GM23248 (cell line): ENCODE measurements at regions not wholly inside any gene's neighbourhood (a gene's known extent, or its start where the extent isn't known, plus 50 kb on each side); places are given as distances from the start of the nearest gene placed in this dataset.

Experiments
- DNase-seq: peaks from one replicate; pipeline ENCODE4 v3.0.0-alpha.2; 2015
- H2AFZ ChIP-seq: fragments of 200-600 bp; sonication (generic); 2 replicates; pipeline ENCODE4 v1.6.1; 2016; ENCODE audit warnings: antibody characterized with exemption
- H3F3A ChIP-seq: fragments of 200-600 bp; sonication (generic); 2 replicates; pipeline ENCODE4 v1.6.1; 2016; ENCODE audit warnings: mild to moderate bottlenecking, antibody characterized with exemption, mixed run types; ENCODE audit not compliant: insufficient read depth
- H3K27ac ChIP-seq: fragments of 200-600 bp; sonication (generic); 2 replicates; pipeline ENCODE4 v1.5.1; 2016; ENCODE audit warnings: mild to moderate bottlenecking
- H3K27me3 ChIP-seq: fragments of 200-600 bp; sonication (generic); replicated peaks from 2 replicates; pipeline ENCODE4 v1.6.1; 2016; ENCODE audit warnings: mild to moderate bottlenecking; ENCODE audit not compliant: insufficient read depth
- H3K36me3 ChIP-seq: fragments of 200-600 bp; sonication (generic); 2 replicates; pipeline ENCODE4 v1.6.1; 2016; ENCODE audit warnings: low read depth, mild to moderate bottlenecking
- H3K4me1 ChIP-seq: fragments of 200-600 bp; sonication (generic); 2 replicates; pipeline ENCODE4 v1.6.1; 2016; ENCODE audit warnings: mild to moderate bottlenecking; ENCODE audit not compliant: insufficient read depth
- H3K4me2 ChIP-seq: fragments of 200-600 bp; sonication (generic); one replicate; pipeline ENCODE4 v1.6.1; 2016; ENCODE audit warnings: mild to moderate bottlenecking; ENCODE audit not compliant: unreplicated experiment
- H3K4me3 ChIP-seq: fragments of 200-600 bp; sonication (generic); 2 replicates; pipeline ENCODE4 v1.5.1; 2016; ENCODE audit warnings: mild to moderate bottlenecking
- H3K79me2 ChIP-seq: fragments of 200-600 bp; sonication (generic); 2 replicates; pipeline ENCODE4 v1.6.1; 2016; ENCODE audit warnings: mild to moderate bottlenecking; ENCODE audit not compliant: insufficient read depth
- H3K9ac ChIP-seq: fragments of 200-600 bp; sonication (generic); 2 replicates; pipeline ENCODE4 v1.6.1; 2016; ENCODE audit warnings: mild to moderate bottlenecking
- H3K9me2 ChIP-seq: fragments of 200-600 bp; sonication (generic); 2 replicates; pipeline ENCODE4 v1.6.1; 2016; ENCODE audit warnings: mixed run types, mild to moderate bottlenecking, moderate library complexity; ENCODE audit not compliant: insufficient read depth
- H3K9me3 ChIP-seq: fragments of 200-600 bp; sonication (generic); one replicate; pipeline ENCODE4 v1.6.1; 2017; ENCODE audit warnings: low read depth
- H4K20me1 ChIP-seq: fragments of 200-600 bp; sonication (generic); 2 replicates; pipeline ENCODE4 v1.6.0; 2016; ENCODE audit not compliant: insufficient read depth
- EZH2 ChIP-seq: fragments of 200-600 bp; sonication (generic); IDR thresholded peaks from 2 replicates; pipeline ENCODE4 v1.6.1; 2018; ENCODE audit warnings: antibody characterized with exemption, mild to moderate bottlenecking; ENCODE audit not compliant: insufficient read depth, poor library complexity, severe bottlenecking
- EZH2phosphoT487 ChIP-seq: fragments of 200-600 bp; sonication (generic); IDR thresholded peaks from 2 replicates; pipeline ENCODE4 v1.6.1; 2018; ENCODE audit warnings: antibody characterized with exemption, moderate library complexity, mild to moderate bottlenecking, low read depth; ENCODE audit not compliant: insufficient read depth
- WGBS, 2 experiments: methylation state at CpG; one replicate each; pipeline ENCODE4 v1.1.6; 2015 to 2017; ENCODE audit warnings: low lambda C conversion rate in 2 of 2, low coverage in 1 of 2; ENCODE audit errors: missing lambda C conversion rate in 2 of 2; 5-methylcytosine and 5-hydroxymethylcytosine counted together
- in situ Hi-C: fragments of 300-500 bp; cut with MboI; formaldehyde crosslinking; loops from 2 replicates; pipeline ENCODE4 v1.15.0; 2020

- Histone ChIP-seq H3K4me2 (no peak overlapping the region), H3K36me3 (no peaks in the 10 kb centered on the region), H3F3A (no peaks in the 10 kb centered on the region), H3K79me2 (no peaks in the 10 kb centered on the region), H3K4me3 (no peak overlapping the region), H2AFZ (no peak overlapping the region), H3K9me2 (no peaks in the 10 kb centered on the region), H3K4me1 (no peaks in the 10 kb centered on the region), H3K9me3 (no peaks in the 10 kb centered on the region), H3K27me3 (no peaks in the 10 kb centered on the region), H3K27ac (no peak overlapping the region), H3K9ac (no peak overlapping the region), H4K20me1 (no peaks in the 10 kb centered on the region)
- DNase-seq = peak; percentile 4
- no peak for TF ChIP-seq EZH2phosphoT487
- no peak for TF ChIP-seq EZH2
- 68 to 75% methylated on average over 2 of the region's 2 CpGs for WGBS, 2 experiments
- in situ Hi-C loops = loop anchor here (25.0 kb wide), 2 partner anchors 363 to 1087 kb away; no protein-coding TSS in a partner anchor
Measured at GRCh38 chr3:115448851-115449250, 174.5 kb upstream of the GAP43 start.

GRCh38 chr3:115450036-115450435, 173.3 kb upstream of the GAP43 start:
- no peak for DNase-seq
- in situ Hi-C loops = no loop called here

GRCh38 chr3:115464036-115464435, 159.3 kb upstream of the GAP43 start:
- WGBS, 2 experiments = 36 to 42% methylated on average over 2 of the region's 2 CpGs
- Histone ChIP-seq H3F3A (no peaks in the 10 kb centered on the region), H3K4me2 (no peak overlapping the region), H2AFZ (no peak overlapping the region), H3K9ac (no peak overlapping the region), H4K20me1 (no peaks in the 10 kb centered on the region), H3K9me2 (no peaks in the 10 kb centered on the region), H3K79me2 (no peaks in the 10 kb centered on the region), H3K27me3 (no peaks in the 10 kb centered on the region), H3K9me3 (no peaks in the 10 kb centered on the region), H3K27ac (no peak overlapping the region), H3K4me3 (no peak overlapping the region), H3K4me1 (no peaks in the 10 kb centered on the region), H3K36me3 (no peaks in the 10 kb centered on the region)
- in situ Hi-C loops = no loop called here
- no peak for TF ChIP-seq EZH2phosphoT487
- TF ChIP-seq EZH2 = no peak
- no peak for DNase-seq

More at GRCh38 chr3:115450036-115450435, 173.3 kb upstream of the GAP43 start:
- no peak overlapping the region for H2AFZ ChIP-seq
- H3K9me2 ChIP-seq = no peaks in the 10 kb centered on the region
- H3F3A ChIP-seq = no peaks in the 10 kb centered on the region
- no peak overlapping the region for H3K9ac ChIP-seq
- H3K27ac ChIP-seq = no peak overlapping the region
- H3K9me3 ChIP-seq = no peaks in the 10 kb centered on the region
- no peaks in the 10 kb centered on the region for H3K27me3 ChIP-seq
- no peaks in the 10 kb centered on the region for H3K79me2 ChIP-seq
- WGBS, 2 experiments = 72 to 75% methylated on average over 4 of the region's 4 CpGs
- no peak overlapping the region for H3K4me2 ChIP-seq
- H3K4me3 ChIP-seq = no peak overlapping the region
- no peaks in the 10 kb centered on the region for H3K36me3 ChIP-seq
- TF ChIP-seq EZH2 = no peak
- no peak for TF ChIP-seq EZH2phosphoT487
- H3K4me1 ChIP-seq = no peaks in the 10 kb centered on the region
- no peaks in the 10 kb centered on the region for H4K20me1 ChIP-seq

DNA sequence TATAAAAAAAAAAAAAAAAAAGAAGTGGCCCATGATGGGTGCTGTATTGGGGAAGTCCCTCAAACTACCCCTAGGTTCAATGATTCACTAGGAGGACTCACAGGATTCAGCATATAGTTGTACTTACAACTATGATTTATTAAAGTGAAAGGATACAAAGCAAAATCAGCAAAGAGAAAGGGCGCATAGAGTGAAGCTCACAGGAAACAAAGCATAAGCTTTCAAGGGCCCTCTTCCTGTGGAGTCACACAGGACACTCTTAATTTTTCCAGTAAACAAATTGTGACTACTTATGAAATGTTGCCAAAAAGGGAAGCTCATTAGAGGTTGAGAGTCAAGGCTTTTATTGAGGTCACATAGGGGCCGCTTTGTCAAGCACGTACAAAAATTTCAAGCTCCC, 153.7 kb upstream of the GAP43 start:
- no peak for DNase-seq
- H3F3A ChIP-seq = no peaks in the 10 kb centered on the region
- H3K4me1 ChIP-seq = no peaks in the 10 kb centered on the region
- no peaks in the 10 kb centered on the region for H3K27me3 ChIP-seq
- H3K27ac ChIP-seq = no peak overlapping the region
- in situ Hi-C loops = no loop called here
- no peaks in the 10 kb centered on the region for H3K79me2 ChIP-seq
- H3K9ac ChIP-seq = no peak overlapping the region
- TF ChIP-seq EZH2phosphoT487 = no peak
- H2AFZ ChIP-seq = no peak overlapping the region
- 76 to 85% methylated on average over 3 of the region's 3 CpGs for WGBS, 2 experiments
- H3K4me2 ChIP-seq = no peak overlapping the region
- no peaks in the 10 kb centered on the region for H4K20me1 ChIP-seq
- H3K36me3 ChIP-seq = no peaks in the 10 kb centered on the region
- no peaks in the 10 kb centered on the region for H3K9me3 ChIP-seq
- no peak overlapping the region for H3K4me3 ChIP-seq
- H3K9me2 ChIP-seq = no peaks in the 10 kb centered on the region

GRCh38 chr3:115470254-115470653, 153.1 kb upstream of the GAP43 start:
- WGBS, 2 experiments = 74 to 78% methylated on average over 3 of the region's 3 CpGs
- no peaks in the 10 kb centered on the region for H3F3A ChIP-seq

More at GRCh38 chr3:115470254-115470653, 153.1 kb upstream of the GAP43 start:
- DNase-seq = no peak
- Histone ChIP-seq H3K9ac (no peak overlapping the region), H3K36me3 (no peaks in the 10 kb centered on the region), H3K4me3 (no peak overlapping the region), H2AFZ (no peak overlapping the region), H3K27me3 (no peaks in the 10 kb centered on the region), H3K9me3 (no peaks in the 10 kb centered on the region), H3K9me2 (no peaks in the 10 kb centered on the region), H3K27ac (no peak overlapping the region), H3K4me1 (no peaks in the 10 kb centered on the region), H3K79me2 (no peaks in the 10 kb centered on the region), H4K20me1 (no peaks in the 10 kb centered on the region), H3K4me2 (no peak overlapping the region)
- in situ Hi-C loops = no loop called here
- TF ChIP-seq EZH2phosphoT487 (no peak), EZH2 (no peak)
